ENCODE measurements at regions not wholly inside any gene's neighbourhood (a gene's known extent, or its start where the extent isn't known, plus 50 kb on each side); places are given as distances from the start of the nearest gene placed in this dataset. TPM values are rescaled to one million over a fixed set of nuclear protein-coding genes. Genes with fewer than 3 reads are reported as not detected.

- DNase-seq = no peak
These were observed 103.1 kb upstream of the ISL1 start for GRCh38 chr5:51279983-51280706.

GRCh38 chr5:51286046-51286445 lies 97.2 kb upstream of the ISL1 start:
- DNase-seq = no peak

GRCh38 chr5:51302343-51302742 lies 80.9 kb upstream of the ISL1 start:
- DNase-seq = no peak

- no peak for DNase-seq
These were observed 56.4 kb upstream of the ISL1 start for GRCh38 chr5:51326844-51327243.

Small RNAs in the stretch of these regions (small RNA-seq; reads per million reads assigned to genes)
- not detected for gene AC022441.3 (ENCODE audit: low replicate concordance)
- gene RNU6-1296P (ENCODE audit: low replicate concordance) = not detected
- gene RNU6-480P (ENCODE audit: low replicate concordance) = not detected
